ENCODE measurements at regions not wholly inside any gene's neighbourhood (a gene's known extent, or its start where the extent isn't known, plus 50 kb on each side); places are given as distances from the start of the nearest gene placed in this dataset.

- no peak for FAIRE-seq
Observed at GRCh38 chr5:2690293-2690692, 61.2 kb downstream of the IRX2 start.

GRCh38 chr5:2688586-2688985 lies 62.9 kb downstream of the IRX2 start:
- Histone ChIP-seq H3K4me2 (ENCODE audit: low read length) (no peak overlapping the region), H3K9me3 (ENCODE audit: insufficient read depth, low read depth, low read length) (peaks cover 4% of the 10 kb centered on the region), H3K4me1 (ENCODE audit: insufficient read depth, low read length) (peaks cover 14% of the 10 kb centered on the region), H3K27me3 (ENCODE audit: insufficient read depth, low read length) (no peaks in the 10 kb centered on the region), H3K9ac (ENCODE audit: low read length) (no peak overlapping the region), H3K79me2 (ENCODE audit: insufficient read depth, low read length) (no peaks in the 10 kb centered on the region), H3K4me3 (ENCODE audit: insufficient read depth, low read depth, low read length) (no peak overlapping the region), H4K20me1 (ENCODE audit: insufficient read depth, low read length) (no peaks in the 10 kb centered on the region), H3K36me3 (ENCODE audit: insufficient read depth, low read length) (no peaks in the 10 kb centered on the region), H2AFZ (ENCODE audit: low read depth, low read length) (no peak overlapping the region), H3K27ac (ENCODE audit: low read depth, low read length) (no peak overlapping the region)
- H3K9me3 Mint-ChIP-seq (ENCODE audit: unreplicated experiment): peaks cover 12% of the 10 kb centered on the region
- no peak for FAIRE-seq
- H3K27me3 Mint-ChIP-seq (ENCODE audit: low read depth, unreplicated experiment): peaks cover 14% of the 10 kb centered on the region
- TF ChIP-seq EZH2 (IDR thresholded peaks at IDR 0.05; ENCODE audit: insufficient read depth, low read length) (no peak), CTCF (IDR thresholded peaks at IDR 0.05; ENCODE audit: insufficient read depth, low read depth, low read length) (no peak)
- DNase-seq (ENCODE audit: low read depth): no peak
- no peaks in the 10 kb centered on the region for H3K36me3 Mint-ChIP-seq (ENCODE audit: low read depth, unreplicated experiment)
- no peak overlapping the region for H3K27ac Mint-ChIP-seq (ENCODE audit: unreplicated experiment)
- H3K4me1 Mint-ChIP-seq (ENCODE audit: low read depth, unreplicated experiment): peaks cover 4% of the 10 kb centered on the region
- no peak overlapping the region for H3K4me3 Mint-ChIP-seq (ENCODE audit: unreplicated experiment)

More at GRCh38 chr5:2690293-2690692, 61.2 kb downstream of the IRX2 start:
- no peak overlapping the region for H3K27ac ChIP-seq (ENCODE audit: low read depth, low read length)
- H3K4me1 Mint-ChIP-seq (ENCODE audit: low read depth, unreplicated experiment): peaks cover 8% of the 10 kb centered on the region
- no peaks in the 10 kb centered on the region for H3K36me3 Mint-ChIP-seq (ENCODE audit: low read depth, unreplicated experiment)
- no peak overlapping the region for H3K27ac Mint-ChIP-seq (ENCODE audit: unreplicated experiment)
- H4K20me1 ChIP-seq (ENCODE audit: insufficient read depth, low read length): no peaks in the 10 kb centered on the region
- H3K9me3 Mint-ChIP-seq (ENCODE audit: unreplicated experiment): peaks cover 12% of the 10 kb centered on the region
- peaks cover 14% of the 10 kb centered on the region for H3K4me1 ChIP-seq (ENCODE audit: insufficient read depth, low read length)
- no peak for DNase-seq (ENCODE audit: low read depth)
- no peak overlapping the region for H3K4me3 Mint-ChIP-seq (ENCODE audit: unreplicated experiment)
- H3K9me3 ChIP-seq (ENCODE audit: insufficient read depth, low read depth, low read length): peaks cover 6% of the 10 kb centered on the region
- no peaks in the 10 kb centered on the region for H3K36me3 ChIP-seq (ENCODE audit: insufficient read depth, low read length)
- no peak overlapping the region for H3K4me2 ChIP-seq (ENCODE audit: low read length)
- peaks cover 14% of the 10 kb centered on the region for H3K27me3 Mint-ChIP-seq (ENCODE audit: low read depth, unreplicated experiment)
- H3K79me2 ChIP-seq (ENCODE audit: insufficient read depth, low read length): no peaks in the 10 kb centered on the region
- no peak overlapping the region for H3K9ac ChIP-seq (ENCODE audit: low read length)
- no peak overlapping the region for H2AFZ ChIP-seq (ENCODE audit: low read depth, low read length)
- H3K4me3 ChIP-seq (ENCODE audit: insufficient read depth, low read depth, low read length): no peak overlapping the region
- TF ChIP-seq EZH2 (IDR thresholded peaks at IDR 0.05; ENCODE audit: insufficient read depth, low read length) (no peak), CTCF (IDR thresholded peaks at IDR 0.05; ENCODE audit: insufficient read depth, low read depth, low read length) (no peak)
- no peaks in the 10 kb centered on the region for H3K27me3 ChIP-seq (ENCODE audit: insufficient read depth, low read length)

- Histone ChIP-seq H3K9me3 (ENCODE audit: insufficient read depth, low read depth, low read length) (peaks cover 4% of the 10 kb centered on the region), H3K27ac (ENCODE audit: low read depth, low read length) (no peak overlapping the region), H3K79me2 (ENCODE audit: insufficient read depth, low read length) (no peaks in the 10 kb centered on the region), H3K9ac (ENCODE audit: low read length) (no peak overlapping the region), H3K4me1 (ENCODE audit: insufficient read depth, low read length) (peaks cover 14% of the 10 kb centered on the region), H3K36me3 (ENCODE audit: insufficient read depth, low read length) (no peaks in the 10 kb centered on the region), H4K20me1 (ENCODE audit: insufficient read depth, low read length) (no peaks in the 10 kb centered on the region), H2AFZ (ENCODE audit: low read depth, low read length) (no peak overlapping the region), H3K4me2 (ENCODE audit: low read length) (no peak overlapping the region), H3K27me3 (ENCODE audit: insufficient read depth, low read length) (no peaks in the 10 kb centered on the region), H3K4me3 (ENCODE audit: insufficient read depth, low read depth, low read length) (no peak overlapping the region)
- Mint-ChIP-seq H3K36me3 (ENCODE audit: low read depth, unreplicated experiment) (no peaks in the 10 kb centered on the region), H3K27ac (ENCODE audit: unreplicated experiment) (no peak overlapping the region), H3K9me3 (ENCODE audit: unreplicated experiment) (peaks cover 12% of the 10 kb centered on the region), H3K4me3 (ENCODE audit: unreplicated experiment) (no peak overlapping the region), H3K27me3 (ENCODE audit: low read depth, unreplicated experiment) (peaks cover 18% of the 10 kb centered on the region), H3K4me1 (ENCODE audit: low read depth, unreplicated experiment) (peaks cover 4% of the 10 kb centered on the region)
- FAIRE-seq (no peak), DNase-seq (ENCODE audit: low read depth) (no peak)
- no peak for TF ChIP-seq CTCF (IDR thresholded peaks at IDR 0.05; ENCODE audit: insufficient read depth, low read depth, low read length)
- no peak for TF ChIP-seq EZH2 (IDR thresholded peaks at IDR 0.05; ENCODE audit: insufficient read depth, low read length)
Observed at GRCh38 chr5:2687746-2688145, 63.7 kb downstream of the IRX2 start.

Measured in astrocyte (in vitro differentiated cells and primary cell).